HEK293 (cell line): ENCODE measurements at regions not wholly inside any gene's neighbourhood (a gene's known extent, or its start where the extent isn't known, plus 50 kb on each side); places are given as distances from the start of the nearest gene placed in this dataset.

Source experiments
- CTCF ChIA-PET: fragments of 350-600 bp; formaldehyde crosslinking; extraction: SDS; loops from one replicate; lab custom pipeline; 2021; ENCODE audit warnings: antibody characterized with exemption; lab: Yijun Ruan, JAX
- POLR2A ChIA-PET: fragments of 300-600 bp; formaldehyde crosslinking; extraction: SDS; loops from one replicate; lab custom pipeline; 2020; ENCODE audit warnings: antibody characterized with exemption, inconsistent platforms; lab: Yijun Ruan, JAX
- H3K27ac ChIP-seq: fragments of 200-500 bp; sonication (Bioruptor generic); 2 replicates; pipeline ENCODE4 v1.5.1; 2014; ENCODE audit warnings: low read depth, low read length, control low read depth, inconsistent platforms; ENCODE audit errors: extremely low read depth
- H3K36me3 ChIP-seq, 2 experiments: fragments of 200-500 bp in 1 of 2; sonication (Bioruptor generic) in 1 of 2; 1 replicate in 1 of 2; 2 replicates in 1 of 2; pipeline ENCODE4 v1.5.1; 2014 to 2017; ENCODE audit warnings: inconsistent platforms in 2 of 2, low read length in 2 of 2; ENCODE audit not compliant: control insufficient read depth in 2 of 2, insufficient read depth in 1 of 2
- H3K4me1 ChIP-seq: fragments of 200-500 bp; sonication (Bioruptor generic); 2 replicates; pipeline ENCODE4 v1.5.1; 2014; ENCODE audit warnings: mild to moderate bottlenecking, low read length, inconsistent platforms; ENCODE audit not compliant: control insufficient read depth, insufficient read depth
- H3K4me3 ChIP-seq: 2 replicates; pipeline ENCODE4 v1.5.1; 2011; ENCODE audit warnings: low read depth, mild to moderate bottlenecking, control low read depth, low read length, moderate library complexity
- H3K9me3 ChIP-seq: fragments of 200-500 bp; sonication (Bioruptor generic); 2 replicates; pipeline ENCODE4 v1.5.1; 2014; ENCODE audit warnings: low read depth, low read length, inconsistent platforms; ENCODE audit not compliant: control insufficient read depth, insufficient read depth
- BCL11B ChIP-seq: fragments of 450-650 bp; formaldehyde crosslinking; IDR thresholded peaks from 2 replicates; pipeline ENCODE4 v1.5.1; 2016; ENCODE audit warnings: low read depth, missing biosample characterization, missing genetic modification characterization
- BCL6B ChIP-seq: fragments of 450-650 bp; formaldehyde crosslinking; IDR thresholded peaks from 2 replicates; pipeline ENCODE4 v1.5.1; 2017; ENCODE audit warnings: missing biosample characterization, missing genetic modification characterization
- KLF10 ChIP-seq: fragments of 450-650 bp; IDR thresholded peaks from 2 replicates; pipeline ENCODE4 v1.5.1; 2018; ENCODE audit warnings: missing biosample characterization, mild to moderate bottlenecking, missing genetic modification characterization
- MZF1 ChIP-seq: fragments of 450-650 bp; formaldehyde crosslinking; IDR thresholded peaks from 2 replicates; pipeline ENCODE4 v1.5.1; 2017; ENCODE audit warnings: missing biosample characterization, missing genetic modification characterization, borderline replicate concordance
- REST ChIP-seq: fragments of 450-650 bp; formaldehyde crosslinking; IDR thresholded peaks from 2 replicates; pipeline ENCODE4 v1.5.1; 2016; ENCODE audit warnings: missing biosample characterization, missing genetic modification characterization
- SCRT2 ChIP-seq: fragments of 450-650 bp; formaldehyde crosslinking; IDR thresholded peaks from 2 replicates; pipeline ENCODE4 v1.5.1; 2016; ENCODE audit warnings: missing biosample characterization, missing genetic modification characterization
- YY1 ChIP-seq: fragments of 450-650 bp; formaldehyde crosslinking; IDR thresholded peaks from 2 replicates; pipeline ENCODE4 v1.5.1; 2018; ENCODE audit warnings: missing biosample characterization, missing genetic modification characterization
- ZBTB49 ChIP-seq: fragments of 450-650 bp; formaldehyde crosslinking; IDR thresholded peaks from 2 replicates; pipeline ENCODE4 v1.5.1; 2016; ENCODE audit warnings: missing biosample characterization, missing genetic modification characterization, low read depth
- ZNF211 ChIP-seq: fragments of 450-650 bp; formaldehyde crosslinking; IDR thresholded peaks from 2 replicates; pipeline ENCODE4 v1.5.1; 2016; ENCODE audit warnings: low read depth, missing biosample characterization, missing genetic modification characterization
- ZNF24 ChIP-seq: fragments of 450-650 bp; formaldehyde crosslinking; IDR thresholded peaks from 2 replicates; pipeline ENCODE4 v1.5.1; 2016; ENCODE audit warnings: missing biosample characterization, missing genetic modification characterization
- ZNF26 ChIP-seq: fragments of 450-650 bp; formaldehyde crosslinking; IDR thresholded peaks from 2 replicates; pipeline ENCODE4 v1.5.1; 2016; ENCODE audit warnings: missing biosample characterization, missing genetic modification characterization
- ZNF266 ChIP-seq: fragments of 450-650 bp; formaldehyde crosslinking; IDR thresholded peaks from 2 replicates; pipeline ENCODE4 v1.5.1; 2016; ENCODE audit warnings: missing biosample characterization, missing genetic modification characterization, low read depth
- ZNF398 ChIP-seq: fragments of 450-650 bp; formaldehyde crosslinking; IDR thresholded peaks from 2 replicates; pipeline ENCODE4 v1.5.1; 2017; ENCODE audit warnings: missing biosample characterization, missing genetic modification characterization
- ZNF501 ChIP-seq: fragments of 450-650 bp; formaldehyde crosslinking; IDR thresholded peaks from 2 replicates; pipeline ENCODE4 v1.5.1; 2016; ENCODE audit warnings: missing biosample characterization, missing genetic modification characterization
- ZNF777 ChIP-seq: fragments of 450-650 bp; formaldehyde crosslinking; IDR thresholded peaks from 2 replicates; pipeline ENCODE4 v1.5.1; 2017; ENCODE audit warnings: missing biosample characterization, missing genetic modification characterization, borderline replicate concordance
- ZSCAN16 ChIP-seq: fragments of 450-650 bp; formaldehyde crosslinking; IDR thresholded peaks from 2 replicates; pipeline ENCODE4 v1.5.1; 2016; ENCODE audit warnings: missing biosample characterization, missing genetic modification characterization

- TF ChIP-seq ZNF398 (tag by site-specific recombination) (no peak), ZBTB49 (no peak)
- TF ChIP-seq, all 188 proteins: peak for 0
Observed at GRCh38 chr4:125235971-125236370, 78.8 kb upstream of the FAT4 start (continued).

GRCh38 chr4:125231661-125232060 lies 83.1 kb upstream of the FAT4 start:
- no peak for TF ChIP-seq ZSCAN16 (tag by site-specific recombination)
- TF ChIP-seq ZNF211 (tag by site-specific recombination), result no peak
- no peak for TF ChIP-seq ZNF501
- TF ChIP-seq BCL6B (tag by site-specific recombination), result no peak
- TF ChIP-seq SCRT2 (tag by site-specific recombination), result no peak
- TF ChIP-seq ZNF777 (tag by site-specific recombination), result no peak
- TF ChIP-seq REST (tag by site-specific recombination), result no peak
- no peak for TF ChIP-seq ZNF26 (tag by site-specific recombination)
- TF ChIP-seq YY1 (tag by site-specific recombination), result no peak
- TF ChIP-seq ZNF266 (tag by site-specific recombination), result no peak
- TF ChIP-seq MZF1 (tag by site-specific recombination), result no peak
- TF ChIP-seq BCL11B (tag by site-specific recombination), result no peak
- TF ChIP-seq KLF10 (tag by site-specific recombination), result no peak
- TF ChIP-seq ZNF24 (tag by site-specific recombination), result no peak
- CTCF ChIA-PET, result no interaction called here
- POLR2A ChIA-PET, result no interaction called here
- no peak overlapping the region for H3K27ac ChIP-seq
- no peaks in the 10 kb centered on the region for H3K4me1 ChIP-seq
- H3K36me3 ChIP-seq, result no peaks in the 10 kb centered on the region
- no peaks in the 10 kb centered on the region for H3K9me3 ChIP-seq
- H3K4me3 ChIP-seq, result no peak overlapping the region
